ENCODE measurements at regions not wholly inside any gene's neighbourhood (a gene's known extent, or its start where the extent isn't known, plus 50 kb on each side); places are given as distances from the start of the nearest gene placed in this dataset.

- Histone ChIP-seq H3F3A (ENCODE audit: insufficient read depth, low read length, poor library complexity, severe bottlenecking) (no peaks in the 10 kb centered on the region), H3K4me2 (ENCODE audit: low read length) (no peak overlapping the region), H2AFZ (ENCODE audit: low read depth, low read length) (no peak overlapping the region), H3K9me3 (ENCODE audit: low read length) (no peaks in the 10 kb centered on the region), H4K20me1 (ENCODE audit: insufficient read depth) (no peaks in the 10 kb centered on the region), H3K27ac (ENCODE audit: low read length) (no peak overlapping the region), H3K27me3 (ENCODE audit: insufficient read depth, low read depth, low read length) (no peaks in the 10 kb centered on the region), H3K9ac (ENCODE audit: low read length) (no peak overlapping the region), H3K79me2 (replicated peaks; ENCODE audit: insufficient read depth, low read length) (no peaks in the 10 kb centered on the region), H3K36me3 (ENCODE audit: insufficient read depth, low read length) (no peaks in the 10 kb centered on the region), H3K9me2 (ENCODE audit: insufficient read depth, low read length) (no peaks in the 10 kb centered on the region), H3K4me3 (ENCODE audit: low read length) (no peak overlapping the region)
- no peak for TF ChIP-seq CTCF (IDR thresholded peaks at IDR 0.05; ENCODE audit: poor library complexity, severe bottlenecking)
- TF ChIP-seq TAF1 (IDR thresholded peaks at IDR 0.05; ENCODE audit: low read depth), result no peak
- TF ChIP-seq POLR2AphosphoS5 (IDR thresholded peaks at IDR 0.05), result no peak
- TF ChIP-seq REST (IDR thresholded peaks at IDR 0.05; ENCODE audit: borderline replicate concordance), result no peak
- TF ChIP-seq EP300 (conservative IDR thresholded peaks at IDR 0.05; ENCODE audit: poor library complexity, severe bottlenecking), result no peak
- TF ChIP-seq EZH2 (IDR thresholded peaks at IDR 0.05; ENCODE audit: borderline replicate concordance, insufficient read depth, low read length, poor library complexity, severe bottlenecking), result no peak
- no peak for TF ChIP-seq SMC3 (conservative IDR thresholded peaks at IDR 0.05; ENCODE audit: poor library complexity)
- TF ChIP-seq MXI1 (conservative IDR thresholded peaks at IDR 0.05; ENCODE audit: poor library complexity, severe bottlenecking), result no peak
- no peak for TF ChIP-seq RAD21 (conservative IDR thresholded peaks at IDR 0.05)
These were observed 116.1 kb upstream of the CMC1 start for GRCh38 chr3:28125342-28125741.

- H2AFZ ChIP-seq (ENCODE audit: low read depth, low read length), result no peak overlapping the region
- H3K9me3 ChIP-seq (ENCODE audit: low read length), result no peaks in the 10 kb centered on the region
- no peaks in the 10 kb centered on the region for H3K36me3 ChIP-seq (ENCODE audit: insufficient read depth, low read length)
- no peaks in the 10 kb centered on the region for H4K20me1 ChIP-seq (ENCODE audit: insufficient read depth)
- no peak overlapping the region for H3K9ac ChIP-seq (ENCODE audit: low read length)
- H3K27ac ChIP-seq (ENCODE audit: low read length), result no peak overlapping the region
- no peaks in the 10 kb centered on the region for H3F3A ChIP-seq (ENCODE audit: insufficient read depth, low read length, poor library complexity, severe bottlenecking)
- no peaks in the 10 kb centered on the region for H3K9me2 ChIP-seq (ENCODE audit: insufficient read depth, low read length)
- TF ChIP-seq MXI1 (conservative IDR thresholded peaks at IDR 0.05; ENCODE audit: poor library complexity, severe bottlenecking) (no peak), CTCF (IDR thresholded peaks at IDR 0.05; ENCODE audit: poor library complexity, severe bottlenecking) (no peak), SMC3 (conservative IDR thresholded peaks at IDR 0.05; ENCODE audit: poor library complexity) (no peak), EZH2 (IDR thresholded peaks at IDR 0.05; ENCODE audit: borderline replicate concordance, insufficient read depth, low read length, poor library complexity, severe bottlenecking) (no peak), EP300 (conservative IDR thresholded peaks at IDR 0.05; ENCODE audit: poor library complexity, severe bottlenecking) (no peak)
- no peak overlapping the region for H3K4me2 ChIP-seq (ENCODE audit: low read length)
- H3K79me2 ChIP-seq (replicated peaks; ENCODE audit: insufficient read depth, low read length), result no peaks in the 10 kb centered on the region
- H3K27me3 ChIP-seq (ENCODE audit: insufficient read depth, low read depth, low read length), result no peaks in the 10 kb centered on the region
- H3K4me3 ChIP-seq (ENCODE audit: low read length), result no peak overlapping the region
These were observed 110.6 kb upstream of the CMC1 start for GRCh38 chr3:28130836-28131235.
